Spleen (tissue), 7 donors: ENCODE measurements at regions not wholly inside any gene's neighbourhood (a gene's known extent, or its start where the extent isn't known, plus 50 kb on each side); places are given as distances from the start of the nearest gene placed in this dataset.

ENCODE experiments used
- POLR2A ChIP-seq, 3 donors: fragments of 450-650 bp; IDR thresholded peaks; one replicate each; pipeline ENCODE4 v1.5.1; 2017; ENCODE audit warnings: antibody characterized with exemption in 3 of 3, mild to moderate bottlenecking in 1 of 3
- POLR2AphosphoS5 ChIP-seq, 3 donors: sonication (generic); formaldehyde crosslinking; IDR thresholded peaks; one replicate each; pipeline ENCODE4 v1.5.1; 2017; ENCODE audit warnings: antibody characterized with exemption in 3 of 3
- TF ChIP-seq, protein P1 (sequence below), 11 experiments: fragments of 200-600 bp in 7 of 11; fragments of 450-650 bp in 4 of 11; sonication (generic) in 4 of 11; IDR thresholded peaks in 8 of 11; conservative IDR thresholded peaks in 3 of 11; 1 replicate in 7 of 11; 2 replicates in 4 of 11; pipeline versions ENCODE4 v1.4.0 to v1.8.0; 2016 to 2021; ENCODE audit warnings: antibody characterized with exemption in 11 of 11, inconsistent platforms in 4 of 11, mild to moderate bottlenecking in 1 of 11
- donor health status: DM: no; HTN: no; CAD: no; lungs with moderate emphysema.
- donor health status: DM: no; HTN: no; CAD: no.
- donor health status: DM: no; HTN: no; CAD: no.

DNA sequence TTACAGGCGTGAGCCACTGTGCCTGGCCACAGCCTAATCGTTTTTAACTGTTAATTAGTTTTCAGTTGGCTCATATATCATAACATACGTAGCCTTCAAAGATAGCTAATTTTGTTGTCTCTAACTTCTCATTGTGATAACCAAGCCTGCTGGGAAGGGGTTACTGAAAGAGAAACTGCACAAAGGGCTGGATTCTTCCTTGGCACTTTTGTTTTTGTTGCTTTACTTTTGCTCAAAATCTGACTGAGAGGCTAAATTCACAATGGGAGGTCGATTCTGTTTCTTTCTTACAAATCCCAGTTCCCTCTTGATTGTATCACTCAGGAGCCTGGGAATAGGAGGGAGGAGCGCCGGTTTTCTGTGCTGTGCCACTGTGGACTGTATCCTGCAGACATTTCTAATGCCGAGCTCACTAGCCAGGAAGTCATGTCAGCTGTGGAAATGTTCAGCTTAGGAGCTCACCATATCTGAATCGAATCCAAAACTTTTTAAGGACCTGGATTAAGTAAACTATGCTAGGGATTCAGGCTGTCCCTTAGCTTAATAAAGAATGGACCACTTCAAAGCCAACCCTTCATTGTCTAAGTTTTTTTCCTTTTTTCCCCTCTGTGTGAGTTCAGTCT, 120.5 kb upstream of the FAT1 start:
- TF ChIP-seq POLR2A (IDR thresholded peaks at IDR 0.05) = no peak
- TF ChIP-seq, protein P1, sequence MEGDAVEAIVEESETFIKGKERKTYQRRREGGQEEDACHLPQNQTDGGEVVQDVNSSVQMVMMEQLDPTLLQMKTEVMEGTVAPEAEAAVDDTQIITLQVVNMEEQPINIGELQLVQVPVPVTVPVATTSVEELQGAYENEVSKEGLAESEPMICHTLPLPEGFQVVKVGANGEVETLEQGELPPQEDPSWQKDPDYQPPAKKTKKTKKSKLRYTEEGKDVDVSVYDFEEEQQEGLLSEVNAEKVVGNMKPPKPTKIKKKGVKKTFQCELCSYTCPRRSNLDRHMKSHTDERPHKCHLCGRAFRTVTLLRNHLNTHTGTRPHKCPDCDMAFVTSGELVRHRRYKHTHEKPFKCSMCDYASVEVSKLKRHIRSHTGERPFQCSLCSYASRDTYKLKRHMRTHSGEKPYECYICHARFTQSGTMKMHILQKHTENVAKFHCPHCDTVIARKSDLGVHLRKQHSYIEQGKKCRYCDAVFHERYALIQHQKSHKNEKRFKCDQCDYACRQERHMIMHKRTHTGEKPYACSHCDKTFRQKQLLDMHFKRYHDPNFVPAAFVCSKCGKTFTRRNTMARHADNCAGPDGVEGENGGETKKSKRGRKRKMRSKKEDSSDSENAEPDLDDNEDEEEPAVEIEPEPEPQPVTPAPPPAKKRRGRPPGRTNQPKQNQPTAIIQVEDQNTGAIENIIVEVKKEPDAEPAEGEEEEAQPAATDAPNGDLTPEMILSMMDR (IDR thresholded peaks at IDR 0.05 in 8 of 11, conservative IDR thresholded peaks at IDR 0.05 in 3 of 11) = no peak
- no peak for TF ChIP-seq POLR2AphosphoS5 (IDR thresholded peaks at IDR 0.05)
